Keratinocyte (primary cell): ENCODE measurements at regions not wholly inside any gene's neighbourhood (a gene's known extent, or its start where the extent isn't known, plus 50 kb on each side); places are given as distances from the start of the nearest gene placed in this dataset.

Experiments
- DNase-seq: peaks from one replicate; pipeline ENCODE4 v3.0.0-alpha.2; 2011; ENCODE audit warnings: low read depth, missing footprints, low spot score
- FAIRE-seq: peaks from 2 replicates; lab custom pipeline; 2011; peaks lifted over from hg19 to GRCh38; lab: Jason Lieb, UNC
- H2AFZ ChIP-seq: 2 replicates; pipeline ENCODE4 v1.6.0; 2012; ENCODE audit warnings: low read length, control low read depth, inconsistent platforms; ENCODE audit not compliant: control insufficient read depth
- H3K27ac ChIP-seq: 2 replicates; pipeline ENCODE4 v1.5.1; 2011; ENCODE audit warnings: low read length; ENCODE audit not compliant: control insufficient read depth, insufficient read depth
- H3K27me3 ChIP-seq: 3 replicates; pipeline ENCODE4 v1.6.0; 2011; ENCODE audit warnings: low read length; ENCODE audit not compliant: control insufficient read depth, insufficient read depth; ENCODE audit errors: extremely low read depth
- H3K36me3 ChIP-seq, 2 experiments: 2 replicates in 1 of 2; 3 replicates in 1 of 2; pipeline ENCODE4 v1.5.1; 2011; ENCODE audit warnings: low read length in 2 of 2, mild to moderate bottlenecking in 1 of 2; ENCODE audit not compliant: control insufficient read depth in 2 of 2, insufficient read depth in 2 of 2; ENCODE audit errors: extremely low read depth in 1 of 2
- H3K4me1 ChIP-seq: 3 replicates; pipeline ENCODE4 v1.5.1; 2011; ENCODE audit warnings: low read length; ENCODE audit not compliant: control insufficient read depth, insufficient read depth; ENCODE audit errors: extremely low read depth
- H3K4me2 ChIP-seq: 3 replicates; pipeline ENCODE4 v1.6.0; 2011; ENCODE audit warnings: low read depth, low read length; ENCODE audit not compliant: control insufficient read depth, insufficient read depth; ENCODE audit errors: extremely low read depth
- H3K4me3 ChIP-seq, 3 experiments: fragments of 200-600 bp in 1 of 3; sonication (generic) in 1 of 3; 2 replicates in 2 of 3; 3 replicates in 1 of 3; pipeline ENCODE4 v1.5.1; 2011 to 2016; ENCODE audit warnings: low read length in 3 of 3, mild to moderate bottlenecking in 3 of 3, control low read depth in 2 of 3, inconsistent platforms in 1 of 3, low read depth in 1 of 3, mixed read lengths in 1 of 3, mixed run types in 1 of 3, moderate library complexity in 1 of 3; ENCODE audit not compliant: control insufficient read depth in 2 of 3, insufficient read depth in 2 of 3; ENCODE audit errors: extremely low read depth in 1 of 3
- H3K79me2 ChIP-seq: 2 replicates; pipeline ENCODE4 v1.6.0; 2012; ENCODE audit warnings: low read length; ENCODE audit not compliant: control insufficient read depth, insufficient read depth
- H3K9ac ChIP-seq: 3 replicates; pipeline ENCODE4 v1.6.0; 2011; ENCODE audit warnings: low read length; ENCODE audit not compliant: control insufficient read depth, insufficient read depth; ENCODE audit errors: extremely low read depth
- H3K9me1 ChIP-seq: 3 replicates; pipeline ENCODE4 v1.6.0; 2011; ENCODE audit warnings: low read length; ENCODE audit not compliant: control insufficient read depth, insufficient read depth; ENCODE audit errors: extremely low read depth
- H3K9me3 ChIP-seq: 2 replicates; pipeline ENCODE4 v1.5.1; 2012; ENCODE audit warnings: low read depth, low read length; ENCODE audit not compliant: control insufficient read depth
- H4K20me1 ChIP-seq: 3 replicates; pipeline ENCODE4 v1.6.0; 2011; ENCODE audit warnings: low read length; ENCODE audit not compliant: control insufficient read depth, insufficient read depth; ENCODE audit errors: extremely low read depth
- EZH2 ChIP-seq: IDR thresholded peaks from one replicate; pipeline ENCODE4 v1.6.1; 2012; ENCODE audit warnings: inconsistent platforms, mild to moderate bottlenecking, low read length, moderate library complexity
- dilution Hi-C: fragments of 300-500 bp; cut with MboI; formaldehyde crosslinking; loops from one replicate; pipeline ENCODE4 v1.7.0; 2020; ENCODE audit warnings: low sequenced_read_pairs; ENCODE audit not compliant: extremely low pct_ligation_motif_present
- TF ChIP-seq, protein P1 (sequence below), 3 experiments: IDR thresholded peaks in 1 of 3; conservative IDR thresholded peaks in 1 of 3; optimal IDR thresholded peaks in 1 of 3; 2 replicates in 2 of 3; 3 replicates in 1 of 3; pipeline versions ENCODE3 to v1.5.1; 2011; ENCODE audit warnings: low read length in 3 of 3, mild to moderate bottlenecking in 3 of 3, moderate library complexity in 2 of 3, control low read depth in 1 of 3, inconsistent platforms in 1 of 3; ENCODE audit not compliant: insufficient read depth in 2 of 3; ENCODE audit errors: extremely low read depth in 1 of 3

DNA sequence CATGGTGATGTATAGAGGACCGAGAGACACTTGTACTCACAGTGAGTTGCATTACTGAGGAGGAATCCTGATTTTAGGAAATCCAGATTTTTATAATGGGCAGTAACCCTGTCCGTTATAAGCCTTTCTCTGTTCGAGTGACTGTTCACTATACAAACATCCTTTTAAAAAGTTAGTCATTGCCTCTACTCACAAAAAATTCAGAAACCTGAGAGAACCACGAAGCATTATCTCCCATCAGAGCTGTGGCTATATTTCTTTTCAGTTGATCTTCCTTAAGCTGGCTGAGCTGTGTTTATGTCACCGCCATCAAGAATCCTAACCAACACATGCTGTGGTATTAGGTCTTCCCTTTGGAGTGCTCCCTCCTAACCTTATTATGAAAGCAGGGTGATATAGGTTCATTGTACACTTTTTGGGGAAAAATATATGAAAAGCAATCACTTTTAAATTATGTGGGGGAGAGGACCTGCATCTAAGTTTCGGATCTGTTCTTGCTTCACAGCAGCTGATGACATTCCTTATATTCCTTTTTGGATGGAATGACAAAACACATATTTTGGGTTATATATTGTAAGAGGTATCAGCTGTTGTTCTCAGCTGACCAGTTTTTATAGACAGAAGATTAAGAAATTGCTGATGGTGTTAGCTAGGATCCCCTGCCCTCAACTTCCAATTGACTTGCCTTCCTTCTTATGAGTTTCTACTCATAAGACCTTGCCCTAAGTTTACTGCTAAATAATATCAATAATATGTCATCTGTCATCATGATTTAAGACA lies 465.9 kb upstream of the RASGRP1 start:
- no peaks in the 10 kb centered on the region for H3K27me3 ChIP-seq
- no peak overlapping the region for H3K4me2 ChIP-seq
- H3K9me1 ChIP-seq, result no peaks in the 10 kb centered on the region
- TF ChIP-seq, protein P1, sequence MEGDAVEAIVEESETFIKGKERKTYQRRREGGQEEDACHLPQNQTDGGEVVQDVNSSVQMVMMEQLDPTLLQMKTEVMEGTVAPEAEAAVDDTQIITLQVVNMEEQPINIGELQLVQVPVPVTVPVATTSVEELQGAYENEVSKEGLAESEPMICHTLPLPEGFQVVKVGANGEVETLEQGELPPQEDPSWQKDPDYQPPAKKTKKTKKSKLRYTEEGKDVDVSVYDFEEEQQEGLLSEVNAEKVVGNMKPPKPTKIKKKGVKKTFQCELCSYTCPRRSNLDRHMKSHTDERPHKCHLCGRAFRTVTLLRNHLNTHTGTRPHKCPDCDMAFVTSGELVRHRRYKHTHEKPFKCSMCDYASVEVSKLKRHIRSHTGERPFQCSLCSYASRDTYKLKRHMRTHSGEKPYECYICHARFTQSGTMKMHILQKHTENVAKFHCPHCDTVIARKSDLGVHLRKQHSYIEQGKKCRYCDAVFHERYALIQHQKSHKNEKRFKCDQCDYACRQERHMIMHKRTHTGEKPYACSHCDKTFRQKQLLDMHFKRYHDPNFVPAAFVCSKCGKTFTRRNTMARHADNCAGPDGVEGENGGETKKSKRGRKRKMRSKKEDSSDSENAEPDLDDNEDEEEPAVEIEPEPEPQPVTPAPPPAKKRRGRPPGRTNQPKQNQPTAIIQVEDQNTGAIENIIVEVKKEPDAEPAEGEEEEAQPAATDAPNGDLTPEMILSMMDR (optimal IDR thresholded peaks at IDR 0.05 in 1 of 3, IDR thresholded peaks at IDR 0.05 in 1 of 3, conservative IDR thresholded peaks at IDR 0.05 in 1 of 3; ENCODE audit: extremely low read depth in 1 of 3, insufficient read depth in 2 of 3, low read length in 3 of 3), result no peak
- no peak for TF ChIP-seq EZH2
- no peak overlapping the region for H3K9ac ChIP-seq
- H3K36me3 ChIP-seq, result no peaks in the 10 kb centered on the region
- DNase-seq (no peak), FAIRE-seq (no peak)
- H3K4me3 ChIP-seq, result no peak overlapping the region
- dilution Hi-C loops, result no loop called here
- no peaks in the 10 kb centered on the region for H4K20me1 ChIP-seq
- no peak overlapping the region for H2AFZ ChIP-seq
- no peak overlapping the region for H3K27ac ChIP-seq
- H3K79me2 ChIP-seq, result no peaks in the 10 kb centered on the region
- H3K9me3 ChIP-seq, result no peaks in the 10 kb centered on the region
- H3K4me1 ChIP-seq, result peaks cover 3% of the 10 kb centered on the region

DNA sequence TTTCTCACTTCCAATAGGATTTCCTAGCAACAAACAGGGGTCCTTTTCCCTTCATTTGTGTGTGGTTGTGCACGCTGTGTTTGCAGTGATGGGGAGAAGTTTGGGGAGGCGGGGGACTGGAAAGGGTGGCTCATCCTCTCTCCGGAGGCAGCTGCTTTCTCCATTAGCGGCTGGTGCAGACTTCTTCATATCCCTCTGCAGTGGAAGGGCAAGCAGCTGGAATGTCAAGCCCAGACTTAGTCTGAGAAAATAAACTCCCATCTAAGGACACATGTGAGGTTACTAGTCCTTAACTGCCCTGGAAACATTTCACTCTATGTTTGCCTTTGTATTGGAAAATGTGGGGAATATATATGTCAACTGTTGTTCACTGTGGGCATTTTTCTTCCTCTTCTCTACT lies 467.0 kb upstream of the RASGRP1 start:
- Histone ChIP-seq H3K27ac (no peak overlapping the region), H3K9me3 (no peaks in the 10 kb centered on the region), H3K36me3 (no peaks in the 10 kb centered on the region), H4K20me1 (no peaks in the 10 kb centered on the region), H3K79me2 (no peaks in the 10 kb centered on the region), H3K4me1 (peaks cover 3% of the 10 kb centered on the region), H3K4me3 (no peak overlapping the region), H3K4me2 (no peak overlapping the region), H2AFZ (no peak overlapping the region), H3K27me3 (no peaks in the 10 kb centered on the region), H3K9ac (no peak overlapping the region), H3K9me1 (no peaks in the 10 kb centered on the region)
- dilution Hi-C loops, result no loop called here
- no peak for TF ChIP-seq EZH2
- TF ChIP-seq, protein P1 (optimal IDR thresholded peaks at IDR 0.05 in 1 of 3, IDR thresholded peaks at IDR 0.05 in 1 of 3, conservative IDR thresholded peaks at IDR 0.05 in 1 of 3; ENCODE audit: extremely low read depth in 1 of 3, insufficient read depth in 2 of 3, low read length in 3 of 3), result no peak
- no peak for DNase-seq
- FAIRE-seq, result no peak
